ENCODE measurements at regions not wholly inside any gene's neighbourhood (a gene's known extent, or its start where the extent isn't known, plus 50 kb on each side); places are given as distances from the start of the nearest gene placed in this dataset.

GRCh38 chr3:106533788-106534160 lies 665.0 kb upstream of the CBLB start:
- DNase-seq (ENCODE audit: low spot score), result no peak

DNA sequence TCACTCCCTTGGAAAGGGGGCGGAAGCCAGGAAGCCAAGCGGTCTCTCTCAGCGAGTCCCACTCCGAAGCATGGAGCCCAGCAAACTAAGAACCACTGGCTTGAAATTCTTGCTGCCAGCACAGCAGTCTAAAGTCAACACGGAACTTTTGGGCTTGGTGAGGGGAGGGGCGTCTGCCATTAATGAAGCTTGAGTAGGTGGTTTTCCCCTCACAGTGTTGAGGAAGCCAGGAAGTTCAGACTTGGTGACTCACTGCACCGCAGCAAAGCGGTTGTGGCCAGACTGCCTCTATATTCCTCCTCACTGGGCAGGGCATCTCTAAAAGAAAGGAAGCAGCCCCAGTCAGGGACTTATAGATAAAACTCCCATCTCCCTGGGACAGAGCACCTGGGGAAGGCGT lies 665.4 kb upstream of the CBLB start:
- DNase-seq (ENCODE audit: low spot score), result no peak

GRCh38 chr3:106540743-106541142 lies 671.9 kb upstream of the CBLB start:
- no peak for DNase-seq (ENCODE audit: low spot score)

GRCh38 chr3:106542101-106542769 lies 673.4 kb upstream of the CBLB start:
- DNase-seq (ENCODE audit: low spot score), result no peak

- DNase-seq (ENCODE audit: low spot score), result no peak
Measured at GRCh38 chr3:106552351-106553043, 683.7 kb upstream of the CBLB start.

DNA sequence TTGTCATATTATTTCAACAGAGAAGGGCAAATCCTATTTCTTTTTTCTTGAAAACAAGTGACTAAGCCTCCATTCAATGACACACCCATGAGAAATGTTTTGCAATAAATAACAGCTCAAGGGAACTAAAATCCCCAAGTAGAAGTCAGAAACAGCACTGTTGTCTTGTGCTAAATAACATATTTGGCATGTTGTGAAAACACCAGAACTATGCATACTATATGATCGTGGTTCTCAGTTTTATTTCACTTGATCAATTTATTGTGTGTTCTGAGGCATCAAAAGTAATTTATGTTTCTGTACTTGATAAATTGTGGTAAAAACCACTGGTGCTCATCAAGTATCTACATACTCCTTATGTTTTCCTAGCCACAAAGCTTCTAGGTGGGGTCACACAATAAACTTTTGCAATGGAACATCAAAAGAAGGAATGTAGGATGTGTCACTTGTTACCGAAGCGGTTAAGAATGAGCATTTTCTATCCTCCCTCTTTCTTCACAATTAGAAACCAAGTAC lies 691.7 kb upstream of the CBLB start:
- no peak for DNase-seq (ENCODE audit: low spot score)

DNA sequence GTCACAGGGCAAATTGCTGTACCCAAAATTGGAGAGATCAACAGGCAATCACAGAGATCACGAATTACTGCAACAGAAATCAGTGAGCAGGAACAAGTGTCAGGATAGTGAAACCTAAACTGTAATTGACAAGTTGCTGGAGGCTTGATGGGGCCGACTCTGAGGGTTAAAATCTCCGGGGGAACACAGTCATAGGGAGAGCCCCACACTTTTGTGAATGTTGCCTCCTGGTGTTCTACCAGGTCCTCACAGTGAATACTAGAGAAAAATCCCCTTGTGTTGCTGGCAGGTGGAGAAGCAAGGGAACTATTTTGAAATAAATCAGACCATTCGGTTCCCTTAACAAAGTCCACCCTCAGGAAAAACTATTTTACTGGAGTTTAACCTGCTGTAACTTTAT lies 697.5 kb upstream of the CBLB start:
- no peak for DNase-seq (ENCODE audit: low spot score)

GRCh38 chr3:106570426-106570825 lies 701.6 kb upstream of the CBLB start:
- DNase-seq (ENCODE audit: low spot score), result no peak

DNA sequence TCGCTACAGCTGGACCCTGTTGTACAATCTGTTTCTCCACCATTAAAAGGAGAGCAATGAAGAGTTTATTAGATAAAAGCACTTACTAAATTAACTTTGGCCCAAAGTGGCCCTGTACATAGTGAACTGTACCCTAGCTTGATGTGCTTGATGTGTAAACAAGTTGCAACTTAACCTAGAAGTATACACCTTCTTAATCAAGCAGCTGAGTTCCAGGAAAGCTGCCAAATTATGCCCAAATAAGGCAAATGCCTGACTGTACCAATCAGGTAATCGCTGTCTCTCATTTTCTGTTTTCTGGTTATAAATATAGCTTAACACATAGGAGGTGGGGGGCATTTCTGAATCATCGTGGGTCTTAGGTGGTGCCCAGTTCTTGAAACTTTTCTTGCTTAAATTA lies 704.8 kb upstream of the CBLB start:
- DNase-seq (ENCODE audit: low spot score), result no peak

GRCh38 chr3:106575029-106575428 lies 706.2 kb upstream of the CBLB start:
- no peak for DNase-seq (ENCODE audit: low spot score)

DNA sequence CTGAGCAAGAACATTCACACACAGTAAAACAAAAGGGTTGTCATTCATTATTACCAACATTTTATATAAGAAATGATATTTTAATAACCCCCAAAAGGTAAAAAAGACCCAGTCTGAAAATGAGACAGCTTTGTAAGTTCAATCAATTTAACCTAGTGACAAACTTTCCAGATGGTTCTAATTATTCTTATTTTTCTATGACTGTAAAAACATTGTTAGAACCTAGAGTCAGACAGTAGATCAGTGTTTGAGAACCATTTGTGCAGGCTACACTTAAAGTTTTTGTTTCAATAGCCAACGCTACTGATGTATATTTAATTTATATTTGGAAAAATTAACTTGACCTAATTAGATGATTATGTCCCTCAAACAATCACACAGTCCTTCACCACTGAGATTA lies 708.4 kb upstream of the CBLB start:
- no peak for DNase-seq (ENCODE audit: low spot score)

GRCh38 chr3:106578911-106579310 lies 710.1 kb upstream of the CBLB start:
- DNase-seq (ENCODE audit: low spot score), result no peak

- no peak for DNase-seq (ENCODE audit: low spot score)
Measured at GRCh38 chr3:106582151-106582550, 713.3 kb upstream of the CBLB start.

GRCh38 chr3:106587551-106587950 lies 718.7 kb upstream of the CBLB start:
- DNase-seq (ENCODE audit: low spot score), result no peak

- DNase-seq (ENCODE audit: low spot score), result no peak
Measured at GRCh38 chr3:106588739-106589138, 719.9 kb upstream of the CBLB start.

GRCh38 chr3:106589311-106589942 lies 720.6 kb upstream of the CBLB start:
- no peak for DNase-seq (ENCODE audit: low spot score)

GRCh38 chr3:106590216-106590615 lies 721.4 kb upstream of the CBLB start:
- DNase-seq (ENCODE audit: low spot score), result no peak

DNA sequence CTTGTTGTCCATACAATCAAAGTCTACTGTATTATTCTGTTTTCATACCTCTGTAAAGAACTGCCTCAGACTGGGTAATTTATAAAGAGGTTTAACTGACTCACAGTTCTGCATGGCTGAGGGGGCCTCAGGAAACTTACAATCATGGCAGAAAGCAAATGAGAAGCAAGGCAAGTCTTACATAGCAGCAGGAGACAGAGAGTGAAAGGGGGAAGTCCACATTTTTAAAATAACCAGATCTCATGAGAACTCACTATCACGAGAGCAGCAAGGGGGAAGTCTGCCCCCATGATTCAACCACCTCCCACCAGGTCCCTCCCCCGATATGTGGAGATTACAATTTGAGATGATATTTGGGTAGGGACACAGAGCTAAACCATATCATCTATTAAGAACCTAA lies 724.6 kb upstream of the CBLB start:
- DNase-seq (ENCODE audit: low spot score), result no peak

DNA sequence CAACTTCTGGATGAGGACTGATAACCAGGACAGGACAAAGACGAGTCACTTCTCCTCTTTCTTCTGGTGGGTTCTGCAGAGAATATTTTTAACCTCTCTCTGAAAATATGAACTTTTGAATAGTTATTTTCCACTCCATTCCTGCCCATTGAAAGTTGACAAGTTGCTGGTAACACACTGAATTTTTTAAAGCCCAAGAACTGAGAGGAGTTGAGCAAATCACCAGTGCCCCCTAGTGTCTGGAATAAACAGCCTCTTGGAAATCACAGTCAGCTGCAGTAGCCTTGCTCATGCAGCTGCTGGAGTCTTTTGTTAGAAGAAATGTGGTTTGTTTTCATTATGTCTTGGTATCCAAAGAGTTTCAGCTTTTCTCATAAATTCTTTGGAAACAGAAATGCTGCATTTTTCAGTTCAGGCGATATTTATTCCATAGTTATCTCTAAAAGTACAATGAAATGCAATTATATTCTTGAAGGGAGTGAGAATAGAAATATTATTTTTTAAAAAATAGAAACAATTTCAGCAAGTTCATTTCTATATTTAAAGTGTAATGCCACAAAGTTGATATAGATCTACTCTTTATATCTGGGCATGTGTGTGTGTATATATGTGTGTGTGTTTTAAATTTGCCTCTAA lies 741.0 kb upstream of the CBLB start:
- DNase-seq (ENCODE audit: low spot score), result peak; percentile 64

DNA sequence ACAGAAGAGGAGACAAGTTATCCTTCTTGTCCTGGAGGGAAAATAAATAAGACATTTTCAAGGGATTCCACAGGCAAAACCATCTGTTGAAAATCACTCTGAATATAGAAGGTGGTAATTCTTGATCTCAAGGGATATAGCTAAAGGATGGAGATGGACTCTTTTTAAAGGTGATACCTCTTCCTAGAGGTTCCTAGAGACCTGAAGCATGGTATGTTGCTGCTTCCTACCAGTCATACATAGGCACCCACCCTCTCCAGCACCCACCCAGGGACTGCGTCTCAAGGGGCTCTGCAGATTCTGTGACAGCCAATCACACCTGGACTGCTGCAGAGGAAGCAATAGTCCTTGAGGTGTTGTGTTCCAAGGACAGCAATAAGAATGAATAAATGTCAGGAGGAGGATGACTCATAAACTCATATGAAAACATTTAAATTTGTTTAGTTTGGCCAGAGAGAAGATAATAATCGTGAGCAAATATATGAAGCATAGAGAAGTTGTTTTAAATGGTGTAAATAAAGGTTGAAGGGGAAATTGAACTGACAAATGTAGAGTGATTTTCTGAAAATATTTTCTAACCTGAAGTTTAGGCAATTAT lies 741.6 kb upstream of the CBLB start:
- no peak for DNase-seq (ENCODE audit: low spot score)

- DNase-seq (ENCODE audit: low spot score), result no peak
Measured at GRCh38 chr3:106611116-106611515, 742.3 kb upstream of the CBLB start.

- DNase-seq (ENCODE audit: low spot score), result no peak
Measured at GRCh38 chr3:106611841-106612240, 743.0 kb upstream of the CBLB start.

Data from ecto neural progenitor cell (in vitro differentiated cells).